Right lobe of liver (tissue), 6 donors: ENCODE measurements at regions not wholly inside any gene's neighbourhood (a gene's known extent, or its start where the extent isn't known, plus 50 kb on each side); places are given as distances from the start of the nearest gene placed in this dataset.

ENCODE experiments used
- ATAC-seq, 4 donors: fragments of 200-7000 bp; cut with Tn5 transposase; one replicate each; pipeline ENCODE4 v1.9.1; 2020; ENCODE audit warnings: mild to moderate bottlenecking in 4 of 4, moderate library complexity in 4 of 4
- DNase-seq, 3 donors: peaks; one replicate each; pipeline ENCODE4 v3.0.0-alpha.2; 2020
- H3K27ac ChIP-seq, 3 donors: fragments of 200-600 bp; one replicate each; pipeline ENCODE4 v1.8.0; 2022
- H3K27me3 ChIP-seq, 2 donors: fragments of 200-600 bp; one replicate each; pipeline ENCODE4 v1.8.0; 2022
- H3K36me3 ChIP-seq, 4 donors: fragments of 200-600 bp; sonication (generic) in 1 of 4; one replicate each; pipeline versions ENCODE4 v1.5.1 to v1.8.0; 2017 to 2022; ENCODE audit warnings: control low read depth in 1 of 4
- H3K4me1 ChIP-seq, 4 donors: fragments of 200-600 bp; sonication (generic) in 1 of 4; one replicate each; pipeline versions ENCODE4 v1.5.1 to v1.8.0; 2017 to 2022; ENCODE audit warnings: control low read depth in 1 of 4
- H3K4me3 ChIP-seq, 3 donors: fragments of 200-600 bp; one replicate each; pipeline ENCODE4 v1.8.0; 2022
- H3K9me3 ChIP-seq, 4 donors: fragments of 200-600 bp; sonication (generic) in 1 of 4; one replicate each; pipeline versions ENCODE4 v1.5.1 to v1.8.0; 2017 to 2022; ENCODE audit warnings: control low read depth in 1 of 4
- CTCF ChIP-seq, 4 donors: fragments of 200-600 bp in 3 of 4; fragments of 450-650 bp in 1 of 4; IDR thresholded peaks; one replicate each; pipeline versions ENCODE4 v1.5.1 to v1.8.0; 2016 to 2022; ENCODE audit warnings: antibody characterized with exemption in 4 of 4, mild to moderate bottlenecking in 2 of 4
- POLR2A ChIP-seq: fragments of 450-650 bp; IDR thresholded peaks from one replicate; pipeline ENCODE4 v1.6.1; 2017; ENCODE audit warnings: antibody characterized with exemption, mild to moderate bottlenecking
- WGBS: methylation state at CpG from one replicate; pipeline ENCODE4 v1.1.6; 2018; ENCODE audit warnings: low coverage, low lambda C conversion rate; ENCODE audit not compliant: insufficient coverage; ENCODE audit errors: missing lambda C conversion rate; 5-methylcytosine and 5-hydroxymethylcytosine counted together
- intact Hi-C, 2 donors: fragments of 100-400 bp; cut with DNase I; formaldehyde crosslinking; loops; one replicate each; pipeline versions ENCODE4 v1.11.2 to v1.14.1; 2022
- donor health status: DM: no; HTN: yes; CAD: no.
- donor health status: DM: no; HTN: no; CAD: no.
- donor health status: DM: no; HTN: no; CAD: no.
- donor health status: DM: no; HTN: yes; CAD: no.
- donor health status: DM: no; HTN: yes; CAD: no.

- H3K4me3 ChIP-seq, result no peak overlapping the region
- H3K36me3 ChIP-seq, result no peaks in the 10 kb centered on the region
- TF ChIP-seq CTCF (IDR thresholded peaks at IDR 0.05) (no peak), POLR2A (no peak)
- ATAC-seq, result no peak
- H3K27me3 ChIP-seq, result no peaks in the 10 kb centered on the region
- no peak overlapping the region for H3K27ac ChIP-seq
- 53% methylated on average over 3 of the region's 5 CpGs for WGBS
- intact Hi-C loops, result no loop called here
- no peaks in the 10 kb centered on the region for H3K9me3 ChIP-seq
- no peak for DNase-seq
- no peaks in the 10 kb centered on the region for H3K4me1 ChIP-seq
Measured at GRCh38 chr9:90268613-90269012, 374.0 kb downstream of the DIRAS2 start.

- intact Hi-C loops, result no loop called here
- Histone ChIP-seq H3K27ac (no peak overlapping the region), H3K4me1 (no peaks in the 10 kb centered on the region), H3K27me3 (no peaks in the 10 kb centered on the region), H3K4me3 (no peak overlapping the region), H3K36me3 (no peaks in the 10 kb centered on the region), H3K9me3 (no peaks in the 10 kb centered on the region)
- peak in 1 of 4 donors; percentile 61 for ATAC-seq
- 11% methylated on average over 5 of the region's 5 CpGs for WGBS
- TF ChIP-seq CTCF (IDR thresholded peaks at IDR 0.05) (no peak), POLR2A (no peak)
- DNase-seq, result no peak
Measured at GRCh38 chr9:90271707-90272106, 370.9 kb downstream of the DIRAS2 start.

- ATAC-seq, result no peak
Measured at GRCh38 chr9:90274725-90275124, 367.9 kb downstream of the DIRAS2 start.

GRCh38 chr9:90285946-90286345 lies 356.7 kb downstream of the DIRAS2 start:
- DNase-seq, result no peak
- Histone ChIP-seq H3K36me3 (no peaks in the 10 kb centered on the region), H3K9me3 (no peaks in the 10 kb centered on the region), H3K27ac (no peak overlapping the region), H3K27me3 (no peaks in the 10 kb centered on the region), H3K4me3 (no peak overlapping the region), H3K4me1 (no peaks in the 10 kb centered on the region)
- intact Hi-C loops, result no loop called here
- 78% methylated on average over 2 of the region's 2 CpGs for WGBS
- TF ChIP-seq CTCF (IDR thresholded peaks at IDR 0.05) (no peak), POLR2A (no peak)
- no peak for ATAC-seq

More at GRCh38 chr9:90274725-90275124, 367.9 kb downstream of the DIRAS2 start:
- Histone ChIP-seq H3K36me3 (no peaks in the 10 kb centered on the region), H3K9me3 (no peaks in the 10 kb centered on the region), H3K27me3 (no peaks in the 10 kb centered on the region), H3K27ac (no peak overlapping the region), H3K4me1 (no peaks in the 10 kb centered on the region), H3K4me3 (no peak overlapping the region)
- intact Hi-C loops, result no loop called here
- no peak for DNase-seq
- 60% methylated on average over 1 of the region's 4 CpGs for WGBS
- no peak for TF ChIP-seq POLR2A
- TF ChIP-seq CTCF (IDR thresholded peaks at IDR 0.05), result no peak
